ENCODE measurements at regions not wholly inside any gene's neighbourhood (a gene's known extent, or its start where the extent isn't known, plus 50 kb on each side); places are given as distances from the start of the nearest gene placed in this dataset.

- no peaks in the 10 kb centered on the region for H4K20me1 ChIP-seq (ENCODE audit: insufficient read depth, low read length, poor library complexity, severe bottlenecking)
- no peak overlapping the region for H2AFZ ChIP-seq (ENCODE audit: low read length)
- no peak overlapping the region for H3K9ac ChIP-seq (ENCODE audit: low read depth, low read length, poor library complexity, severe bottlenecking)
- no peak overlapping the region for H3K4me3 ChIP-seq (ENCODE audit: low read length, poor library complexity, severe bottlenecking)
- no peaks in the 10 kb centered on the region for H3F3A ChIP-seq (ENCODE audit: low read depth)
- H3K4me1 ChIP-seq (ENCODE audit: insufficient read depth, low read length, poor library complexity, severe bottlenecking): peaks cover 11% of the 10 kb centered on the region
- no peaks in the 10 kb centered on the region for H3K36me3 ChIP-seq (ENCODE audit: insufficient read depth, low read length)
- H3K79me2 ChIP-seq (ENCODE audit: insufficient read depth, low read length): no peaks in the 10 kb centered on the region
- no peaks in the 10 kb centered on the region for H3K9me2 ChIP-seq (replicated peaks; ENCODE audit: low read depth, low read length)
- no peaks in the 10 kb centered on the region for H3K27me3 ChIP-seq (ENCODE audit: insufficient read depth, low read length, poor library complexity, severe bottlenecking)
- H3K4me2 ChIP-seq (ENCODE audit: low read depth, low read length, poor library complexity, severe bottlenecking): no peak overlapping the region
- TF ChIP-seq CTCF (conservative IDR thresholded peaks at IDR 0.05; ENCODE audit: low read length) (no peak), EZH2phosphoT487 (IDR thresholded peaks at IDR 0.05; ENCODE audit: borderline replicate concordance) (no peak)
- H3K9me3 ChIP-seq (ENCODE audit: insufficient read depth, low read depth, low read length): no peaks in the 10 kb centered on the region
These were observed 228.1 kb upstream of the MEOX2 start for GRCh38 chr7:15914611-15915010.

GRCh38 chr7:15906436-15906835 is 220.0 kb upstream of the MEOX2 start:
- H3F3A ChIP-seq (ENCODE audit: low read depth): peaks cover 6% of the 10 kb centered on the region
- H3K9me3 ChIP-seq (ENCODE audit: insufficient read depth, low read depth, low read length): no peaks in the 10 kb centered on the region
- H3K9ac ChIP-seq (ENCODE audit: low read depth, low read length, poor library complexity, severe bottlenecking): no peak overlapping the region
- H3K4me1 ChIP-seq (ENCODE audit: insufficient read depth, low read length, poor library complexity, severe bottlenecking): peaks cover 35% of the 10 kb centered on the region
- no peak overlapping the region for H3K4me3 ChIP-seq (ENCODE audit: low read length, poor library complexity, severe bottlenecking)
- H3K27me3 ChIP-seq (ENCODE audit: insufficient read depth, low read length, poor library complexity, severe bottlenecking): no peaks in the 10 kb centered on the region
- no peak overlapping the region for H2AFZ ChIP-seq (ENCODE audit: low read length)
- TF ChIP-seq CTCF (conservative IDR thresholded peaks at IDR 0.05; ENCODE audit: low read length): no peak
- no peak for TF ChIP-seq EZH2phosphoT487 (IDR thresholded peaks at IDR 0.05; ENCODE audit: borderline replicate concordance)
- H4K20me1 ChIP-seq (ENCODE audit: insufficient read depth, low read length, poor library complexity, severe bottlenecking): no peaks in the 10 kb centered on the region
- no peaks in the 10 kb centered on the region for H3K36me3 ChIP-seq (ENCODE audit: insufficient read depth, low read length)
- H3K79me2 ChIP-seq (ENCODE audit: insufficient read depth, low read length): no peaks in the 10 kb centered on the region
- no peaks in the 10 kb centered on the region for H3K9me2 ChIP-seq (replicated peaks; ENCODE audit: low read depth, low read length)
- no peak overlapping the region for H3K4me2 ChIP-seq (ENCODE audit: low read depth, low read length, poor library complexity, severe bottlenecking)

DNA sequence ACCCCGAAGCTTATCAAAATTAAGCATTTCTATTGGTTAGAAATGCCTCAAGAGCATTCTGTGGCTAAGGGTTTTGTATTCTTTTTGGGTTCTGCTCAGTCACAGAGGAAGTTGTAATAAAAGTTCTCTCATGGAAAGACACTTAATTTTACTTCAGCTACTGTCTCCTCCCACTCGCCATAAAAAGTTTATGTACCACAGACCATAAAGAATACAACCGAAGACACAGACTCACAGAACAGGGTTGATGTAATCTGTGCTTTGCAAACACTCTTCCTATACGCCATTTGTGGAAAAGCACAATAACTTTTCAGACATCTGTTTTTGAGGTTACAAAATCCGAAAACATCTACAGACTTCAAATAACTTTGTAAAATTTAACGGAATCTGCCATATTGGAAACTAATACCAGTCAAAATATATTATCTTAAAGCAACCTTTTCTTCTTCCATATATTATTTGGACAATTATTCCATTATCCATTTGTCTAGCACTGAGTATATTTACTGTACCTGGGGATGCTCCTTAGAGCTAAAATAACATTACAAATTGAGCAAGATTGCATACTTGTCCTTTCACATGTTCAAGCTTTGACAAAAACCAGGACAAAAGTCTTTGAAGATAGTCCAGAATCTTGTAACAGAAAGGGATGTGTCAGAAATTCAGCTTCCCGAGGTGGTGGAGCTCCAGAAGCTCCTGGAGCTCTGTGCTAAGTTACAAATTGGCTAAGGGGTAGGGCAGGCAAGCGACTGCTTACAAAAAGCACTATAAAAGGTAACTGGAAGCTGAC is 219.0 kb upstream of the MEOX2 start:
- Histone ChIP-seq H3F3A (ENCODE audit: low read depth) (peaks cover 9% of the 10 kb centered on the region), H2AFZ (ENCODE audit: low read length) (no peak overlapping the region), H3K4me3 (ENCODE audit: low read length, poor library complexity, severe bottlenecking) (peak overlapping the region; percentile 65), H3K4me1 (ENCODE audit: insufficient read depth, low read length, poor library complexity, severe bottlenecking) (peaks cover 35% of the 10 kb centered on the region), H3K27me3 (ENCODE audit: insufficient read depth, low read length, poor library complexity, severe bottlenecking) (no peaks in the 10 kb centered on the region), H3K9me3 (ENCODE audit: insufficient read depth, low read depth, low read length) (no peaks in the 10 kb centered on the region), H4K20me1 (ENCODE audit: insufficient read depth, low read length, poor library complexity, severe bottlenecking) (no peaks in the 10 kb centered on the region), H3K79me2 (ENCODE audit: insufficient read depth, low read length) (no peaks in the 10 kb centered on the region), H3K9me2 (replicated peaks; ENCODE audit: low read depth, low read length) (no peaks in the 10 kb centered on the region), H3K4me2 (ENCODE audit: low read depth, low read length, poor library complexity, severe bottlenecking) (peak overlapping the region; percentile 64), H3K36me3 (ENCODE audit: insufficient read depth, low read length) (no peaks in the 10 kb centered on the region), H3K9ac (ENCODE audit: low read depth, low read length, poor library complexity, severe bottlenecking) (no peak overlapping the region)
- TF ChIP-seq CTCF (conservative IDR thresholded peaks at IDR 0.05; ENCODE audit: low read length) (no peak), EZH2phosphoT487 (IDR thresholded peaks at IDR 0.05; ENCODE audit: borderline replicate concordance) (no peak)
